Spleen (tissue), 11 donors: ENCODE measurements at regions not wholly inside any gene's neighbourhood (a gene's known extent, or its start where the extent isn't known, plus 50 kb on each side); places are given as distances from the start of the nearest gene placed in this dataset.
A peak's percentile ranks its signal among the peaks of the same experiment; 100 is the strongest.

Experiments
- DNase-seq: peaks from one replicate; pipeline ENCODE4 v3.0.0-alpha.2; 2020
- H3K27ac ChIP-seq, 8 donors: fragments of 200-600 bp; sonication (generic) in 7 of 8; 1 replicate in 4 of 8; 2 replicates in 4 of 8; pipeline versions ENCODE4 v1.5.0 to v1.8.0; 2016 to 2021; ENCODE audit warnings: inconsistent platforms in 4 of 8, mild to moderate bottlenecking in 4 of 8, moderate library complexity in 1 of 8
- H3K27me3 ChIP-seq, 7 donors: fragments of 200-600 bp; sonication (generic) in 6 of 7; replicated peaks in 1 of 7; 1 replicate in 4 of 7; 2 replicates in 3 of 7; pipeline versions ENCODE4 v1.5.0 to v1.8.0; 2016 to 2021; ENCODE audit warnings: inconsistent platforms in 3 of 7, mild to moderate bottlenecking in 1 of 7
- H3K36me3 ChIP-seq, 6 donors: fragments of 200-600 bp; sonication (generic) in 5 of 6; 1 replicate in 4 of 6; 2 replicates in 2 of 6; pipeline versions ENCODE4 v1.5.0 to v1.8.0; 2016 to 2021; ENCODE audit warnings: inconsistent platforms in 2 of 6
- H3K4me1 ChIP-seq, 6 donors: fragments of 200-600 bp; sonication (generic) in 5 of 6; 1 replicate in 3 of 6; 2 replicates in 3 of 6; pipeline versions ENCODE4 v1.5.0 to v1.8.0; 2016 to 2021; ENCODE audit warnings: inconsistent platforms in 3 of 6
- H3K4me3 ChIP-seq, 8 donors: fragments of 200-600 bp; sonication (generic) in 7 of 8; 1 replicate in 4 of 8; 2 replicates in 4 of 8; pipeline versions ENCODE4 v1.5.0 to v1.8.0; 2016 to 2021; ENCODE audit warnings: inconsistent platforms in 4 of 8, mild to moderate bottlenecking in 4 of 8, moderate library complexity in 2 of 8
- H3K9me3 ChIP-seq, 8 donors: fragments of 200-600 bp; sonication (generic) in 7 of 8; 1 replicate in 4 of 8; 2 replicates in 4 of 8; pipeline versions ENCODE4 v1.5.0 to v1.8.0; 2016 to 2021; ENCODE audit warnings: inconsistent platforms in 4 of 8
- CTCF ChIP-seq, 11 experiments: fragments of 200-600 bp in 7 of 11; fragments of 450-650 bp in 4 of 11; sonication (generic) in 4 of 11; IDR thresholded peaks in 8 of 11; conservative IDR thresholded peaks in 3 of 11; 1 replicate in 7 of 11; 2 replicates in 4 of 11; pipeline versions ENCODE4 v1.4.0 to v1.8.0; 2016 to 2021; ENCODE audit warnings: antibody characterized with exemption in 11 of 11, inconsistent platforms in 4 of 11, mild to moderate bottlenecking in 1 of 11
- POLR2A ChIP-seq, 3 donors: fragments of 450-650 bp; IDR thresholded peaks; one replicate each; pipeline ENCODE4 v1.5.1; 2017; ENCODE audit warnings: antibody characterized with exemption in 3 of 3, mild to moderate bottlenecking in 1 of 3
- POLR2AphosphoS5 ChIP-seq, 3 donors: sonication (generic); formaldehyde crosslinking; IDR thresholded peaks; one replicate each; pipeline ENCODE4 v1.5.1; 2017; ENCODE audit warnings: antibody characterized with exemption in 3 of 3
- WGBS, 5 donors: extraction: QIAGEN DNeasy Blood & Tissue Kit in 3 of 5; methylation state at CpG; one replicate each; pipeline versions ENCODE4 v1.1.5 to v1.1.7; 2013 to 2018; 5-methylcytosine and 5-hydroxymethylcytosine counted together
- intact Hi-C: fragments of 100-400 bp; cut with DNase I; formaldehyde crosslinking; loops from one replicate; pipeline ENCODE4 v1.15.0; 2023; ENCODE audit warnings: low total_unique reads
- donor health status: healthy with polysubstance abuse.
- donor health status: DM: no; HTN: no; CAD: no; lungs with moderate emphysema.
- donor health status: DM: no; HTN: no; CAD: no.
- donor health status: Bipolar disorder and iron deficiency.
- donor health status: healthy.
- donor health status: DM: no; HTN: no; CAD: no.
- donor health status: DM: yes; HTN: yes; CAD: no.

DNA sequence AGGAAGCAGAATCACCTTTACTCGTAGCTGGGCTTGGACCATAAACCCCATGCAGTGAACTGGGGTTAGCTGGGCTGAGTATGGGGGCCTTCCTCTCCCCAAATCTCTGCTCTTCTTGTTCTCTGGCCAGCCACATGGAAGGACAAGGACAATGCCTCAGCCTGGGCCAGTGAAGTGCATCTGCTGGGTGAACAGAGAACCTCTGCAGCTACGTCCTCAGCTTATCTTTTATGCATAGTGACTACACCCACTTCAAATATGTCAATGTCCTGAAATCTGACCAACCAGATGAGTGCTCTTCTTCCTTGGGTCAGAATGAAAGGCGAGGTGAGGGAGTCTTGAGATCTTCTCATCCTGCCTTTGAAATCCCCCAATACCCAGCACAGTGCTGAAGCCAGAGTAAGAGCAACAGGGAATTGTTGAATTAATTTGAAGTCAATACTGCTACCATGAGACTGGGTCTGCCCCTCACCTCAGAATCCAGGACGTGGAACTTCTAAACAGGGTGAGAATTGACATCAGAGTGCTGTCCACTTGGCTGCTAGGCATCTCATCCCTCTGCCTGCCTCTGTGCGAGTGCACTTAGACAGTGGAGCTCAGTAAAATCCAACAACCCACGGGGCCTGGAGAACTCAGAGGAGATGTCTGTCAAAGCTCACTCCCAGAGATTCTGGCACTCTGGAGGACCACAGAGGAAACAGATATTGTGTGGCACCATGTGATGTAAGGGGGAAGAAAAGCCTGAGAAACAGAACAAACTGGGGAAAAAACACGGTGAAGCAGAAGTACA is 99.0 kb downstream of the IER5 start:
- Histone ChIP-seq H3K27ac (no peak overlapping the region), H3K36me3 (no peaks in the 10 kb centered on the region), H3K4me3 (no peak overlapping the region), H3K4me1 (peaks cover 0 to 13% (median 9%) of the 10 kb centered on the region in 6 donors), H3K9me3 (no peaks in the 10 kb centered on the region), H3K27me3 (peaks cover 0 to 42% (median 8%) of the 10 kb centered on the region in 7 donors)
- TF ChIP-seq CTCF (IDR thresholded peaks at IDR 0.05 in 8 of 11, conservative IDR thresholded peaks at IDR 0.05 in 3 of 11) (no peak), POLR2A (IDR thresholded peaks at IDR 0.05) (no peak), POLR2AphosphoS5 (IDR thresholded peaks at IDR 0.05) (no peak)
- intact Hi-C loops, result loop anchor here (5.0 kb wide), 1 partner anchor 240 kb away; no protein-coding TSS in a partner anchor
- 51 to 62% (median 59%) methylated on average over 7 of the region's 7 CpGs for WGBS, 5 donors
- DNase-seq, result no peak

DNA sequence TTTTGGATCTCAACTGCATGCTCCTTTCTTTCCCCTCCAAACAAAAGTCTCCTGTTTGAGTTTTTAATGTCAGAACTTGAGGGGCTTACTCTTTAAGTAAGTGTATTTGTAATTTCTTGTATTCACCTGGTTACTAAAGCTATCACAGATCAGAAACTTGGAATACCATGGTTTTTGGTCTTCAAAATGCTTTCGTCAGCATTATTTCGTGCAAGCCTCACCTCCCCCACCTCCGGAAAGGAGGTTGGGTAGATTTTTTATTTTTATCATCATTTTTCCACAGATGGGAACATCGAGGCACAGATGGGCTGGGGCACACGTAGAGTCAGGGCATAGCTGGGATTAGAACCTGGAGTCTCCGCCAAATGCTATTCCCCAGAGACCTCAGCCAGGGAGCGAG is 100.7 kb downstream of the IER5 start:
- intact Hi-C loops, result loop anchor here (5.0 kb wide), 1 partner anchor 238 kb away; no protein-coding TSS in a partner anchor
- H3K27ac ChIP-seq, result no peak overlapping the region
- DNase-seq, result no peak
- WGBS, 5 donors, result 77 to 88% (median 83%) methylated on average over 7 of the region's 7 CpGs
- peaks cover 0 to under 1% (median 0%) of the 10 kb centered on the region in 8 donors for H3K9me3 ChIP-seq
- H3K4me3 ChIP-seq, result no peak overlapping the region
- no peak for TF ChIP-seq CTCF (IDR thresholded peaks at IDR 0.05 in 8 of 11, conservative IDR thresholded peaks at IDR 0.05 in 3 of 11)
- no peak for TF ChIP-seq POLR2AphosphoS5 (IDR thresholded peaks at IDR 0.05)
- no peak for TF ChIP-seq POLR2A (IDR thresholded peaks at IDR 0.05)
- peaks cover 0 to 42% (median 8%) of the 10 kb centered on the region in 7 donors for H3K27me3 ChIP-seq
- H3K4me1 ChIP-seq, result peaks cover 0 to 13% (median 9%) of the 10 kb centered on the region in 6 donors
- no peaks in the 10 kb centered on the region for H3K36me3 ChIP-seq

DNA sequence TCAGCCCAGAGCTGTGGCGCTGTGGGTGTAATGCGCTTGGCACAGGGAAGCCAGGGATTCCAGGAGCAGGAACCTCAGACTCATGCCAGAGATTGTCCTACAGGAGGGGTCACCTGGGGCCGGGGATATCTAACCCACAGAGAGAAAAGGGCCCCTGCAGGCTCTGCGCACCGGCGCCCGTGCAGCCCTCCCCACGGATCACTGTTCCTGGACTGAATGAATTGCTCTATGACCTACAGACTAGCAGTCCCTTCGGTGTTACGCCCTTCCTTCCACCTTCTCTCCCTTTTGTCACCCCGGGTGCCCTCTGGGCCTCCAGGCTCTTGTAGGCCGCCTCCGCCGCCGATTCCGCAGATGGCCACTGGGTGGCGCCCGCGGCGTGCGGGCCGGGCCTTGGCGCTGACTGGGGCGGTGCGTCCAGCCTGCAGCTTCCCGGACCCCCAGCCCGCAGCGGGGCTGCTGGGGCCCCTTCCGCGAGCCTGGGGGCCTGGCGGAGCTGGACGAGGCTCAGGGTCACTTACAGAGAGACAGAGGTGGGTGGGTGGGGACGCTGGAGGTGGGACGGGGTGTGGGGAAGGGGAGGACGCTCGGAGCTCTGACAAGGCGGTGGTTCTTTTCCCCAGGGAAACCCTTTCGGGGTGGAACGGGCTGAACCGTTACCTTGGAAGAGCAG is 101.3 kb downstream of the IER5 start:
- Histone ChIP-seq H3K36me3 (no peaks in the 10 kb centered on the region), H3K27me3 (peaks cover 0 to 42% (median 8%) of the 10 kb centered on the region in 7 donors), H3K9me3 (peaks cover 0 to 6% (median 0%) of the 10 kb centered on the region in 8 donors), H3K4me1 (peaks cover 0 to 13% (median 9%) of the 10 kb centered on the region in 6 donors), H3K4me3 (peak overlapping the region in 2 of 8 donors; percentile 25 to 50), H3K27ac (no peak overlapping the region)
- TF ChIP-seq POLR2AphosphoS5 (IDR thresholded peaks at IDR 0.05), result peak in 1 of 3 donors; percentile 24
- peak; percentile 67 to 98 (median 89) for TF ChIP-seq CTCF (IDR thresholded peaks at IDR 0.05 in 8 of 11, conservative IDR thresholded peaks at IDR 0.05 in 3 of 11)
- TF ChIP-seq POLR2A (IDR thresholded peaks at IDR 0.05), result no peak
- WGBS, 5 donors, result 3 to 15% (median 10%) methylated on average over 27 to 40 of the region's 40 CpGs
- intact Hi-C loops, result loop anchor here (5.0 kb wide), 1 partner anchor 237 kb away; no protein-coding TSS in a partner anchor
- DNase-seq, result peak; percentile 90
